Lower lobe of right lung (tissue), 2 donors: ENCODE measurements at regions not wholly inside any gene's neighbourhood (a gene's known extent, or its start where the extent isn't known, plus 50 kb on each side); places are given as distances from the start of the nearest gene placed in this dataset.

Source experiments
- ATAC-seq, 2 donors: fragments of 200-7000 bp; cut with Tn5 transposase; one replicate each; pipeline ENCODE4 v1.9.1; 2020 to 2022; ENCODE audit warnings: mild to moderate bottlenecking in 2 of 2, moderate library complexity in 2 of 2
- DNase-seq: peaks from one replicate; pipeline ENCODE4 v3.0.0-alpha.2; 2020
- H3K27ac ChIP-seq: fragments of 200-600 bp; one replicate; pipeline ENCODE4 v1.8.0; 2022
- H3K27me3 ChIP-seq: fragments of 200-600 bp; one replicate; pipeline ENCODE4 v1.8.0; 2022; ENCODE audit warnings: low read depth
- H3K36me3 ChIP-seq: fragments of 200-600 bp; one replicate; pipeline ENCODE4 v1.8.0; 2022; ENCODE audit warnings: mild to moderate bottlenecking
- H3K4me1 ChIP-seq: fragments of 200-600 bp; one replicate; pipeline ENCODE4 v1.8.0; 2022
- H3K4me3 ChIP-seq: fragments of 200-600 bp; one replicate; pipeline ENCODE4 v1.8.0; 2022; ENCODE audit warnings: mild to moderate bottlenecking
- H3K9me3 ChIP-seq: fragments of 200-600 bp; one replicate; pipeline ENCODE4 v1.8.0; 2022
- CTCF ChIP-seq: fragments of 200-600 bp; IDR thresholded peaks from one replicate; pipeline ENCODE4 v1.8.0; 2022; ENCODE audit warnings: antibody characterized with exemption, mild to moderate bottlenecking
- intact Hi-C: fragments of 100-400 bp; cut with DNase I; formaldehyde crosslinking; loops from one replicate; pipeline ENCODE4 v1.11.0; 2022
- donor health status: DM: no; HTN: yes; CAD: no; lungs with severe emphysema.

- Histone ChIP-seq H3K36me3 (no peaks in the 10 kb centered on the region), H3K27ac (no peak overlapping the region), H3K4me3 (no peak overlapping the region), H3K9me3 (no peaks in the 10 kb centered on the region), H3K4me1 (no peaks in the 10 kb centered on the region), H3K27me3 (no peaks in the 10 kb centered on the region)
- DNase-seq (no peak), ATAC-seq (no peak)
- intact Hi-C loops, result no loop called here
- no peak for TF ChIP-seq CTCF
Observed at GRCh38 chr2:123095219-123095835, 929.8 kb upstream of the CNTNAP5 start.

GRCh38 chr2:123098619-123099018 is 926.5 kb upstream of the CNTNAP5 start:
- no peak for TF ChIP-seq CTCF
- no peaks in the 10 kb centered on the region for H3K27me3 ChIP-seq
- DNase-seq, result no peak
- no peak for ATAC-seq
- H3K27ac ChIP-seq, result no peak overlapping the region
- no peak overlapping the region for H3K4me3 ChIP-seq
- H3K9me3 ChIP-seq, result no peaks in the 10 kb centered on the region
- intact Hi-C loops, result no loop called here
- no peaks in the 10 kb centered on the region for H3K36me3 ChIP-seq
- no peaks in the 10 kb centered on the region for H3K4me1 ChIP-seq

GRCh38 chr2:123101434-123101833 is 923.7 kb upstream of the CNTNAP5 start:
- no peaks in the 10 kb centered on the region for H3K4me1 ChIP-seq
- no peaks in the 10 kb centered on the region for H3K27me3 ChIP-seq
- intact Hi-C loops, result no loop called here
- ATAC-seq (no peak), DNase-seq (no peak)
- no peak for TF ChIP-seq CTCF
- H3K9me3 ChIP-seq, result no peaks in the 10 kb centered on the region
- H3K4me3 ChIP-seq, result no peak overlapping the region
- no peaks in the 10 kb centered on the region for H3K36me3 ChIP-seq
- H3K27ac ChIP-seq, result no peak overlapping the region

- DNase-seq, result no peak
- intact Hi-C loops, result no loop called here
- Histone ChIP-seq H3K27ac (no peak overlapping the region), H3K9me3 (no peaks in the 10 kb centered on the region), H3K36me3 (no peaks in the 10 kb centered on the region), H3K27me3 (no peaks in the 10 kb centered on the region), H3K4me1 (no peaks in the 10 kb centered on the region), H3K4me3 (no peak overlapping the region)
- ATAC-seq, result no peak
- no peak for TF ChIP-seq CTCF
Observed at GRCh38 chr2:123103902-123104301, 921.2 kb upstream of the CNTNAP5 start.

GRCh38 chr2:123116595-123116994 is 908.5 kb upstream of the CNTNAP5 start:
- intact Hi-C loops, result no loop called here
- DNase-seq, result no peak
- Histone ChIP-seq H3K36me3 (no peaks in the 10 kb centered on the region), H3K4me3 (no peak overlapping the region), H3K27ac (no peak overlapping the region), H3K9me3 (no peaks in the 10 kb centered on the region), H3K27me3 (no peaks in the 10 kb centered on the region), H3K4me1 (no peaks in the 10 kb centered on the region)
- no peak for ATAC-seq
- TF ChIP-seq CTCF, result no peak

- intact Hi-C loops, result no loop called here
- Histone ChIP-seq H3K4me3 (no peak overlapping the region), H3K27ac (no peak overlapping the region), H3K4me1 (no peaks in the 10 kb centered on the region), H3K36me3 (no peaks in the 10 kb centered on the region), H3K9me3 (no peaks in the 10 kb centered on the region), H3K27me3 (no peaks in the 10 kb centered on the region)
- DNase-seq, result no peak
- ATAC-seq, result no peak
- no peak for TF ChIP-seq CTCF
Observed at GRCh38 chr2:123127236-123127635, 897.9 kb upstream of the CNTNAP5 start.
